GM12878 (cell line): ENCODE measurements at regions not wholly inside any gene's neighbourhood (a gene's known extent, or its start where the extent isn't known, plus 50 kb on each side); places are given as distances from the start of the nearest gene placed in this dataset.

Experiments used
- MXI1 ChIP-seq: fragments of 150-350 bp; IDR thresholded peaks from 2 replicates; pipeline ENCODE4 v1.6.1; 2011; ENCODE audit warnings: low read depth, mild to moderate bottlenecking, inconsistent platforms, low read length, improper control_type of control experiment
- POLR2A ChIP-seq: IDR thresholded peaks from 2 replicates; pipeline ENCODE4 v1.6.1; 2011; ENCODE audit warnings: low read depth, mild to moderate bottlenecking, low read length
- RAD21 ChIP-seq: IDR thresholded peaks from 2 replicates; pipeline ENCODE4 v1.6.1; 2011; ENCODE audit warnings: mild to moderate bottlenecking, low read depth, low read length, moderate library complexity; ENCODE audit not compliant: insufficient read depth
- TF ChIP-seq, protein P1 (sequence below): IDR thresholded peaks from 2 replicates; pipeline ENCODE4 v1.6.1; 2011; ENCODE audit warnings: low read depth, mild to moderate bottlenecking, low read length, moderate library complexity, borderline replicate concordance; ENCODE audit errors: extremely low read depth
- TF ChIP-seq, protein P2 (sequence below), 3 experiments: IDR thresholded peaks in 2 of 3; conservative IDR thresholded peaks in 1 of 3; 2 replicates each; pipeline ENCODE4 v1.5.1; 2011; ENCODE audit warnings: low read depth in 3 of 3, low read length in 3 of 3, mild to moderate bottlenecking in 3 of 3, control low read depth in 2 of 3, moderate library complexity in 2 of 3, inconsistent platforms in 1 of 3, mixed read lengths in 1 of 3; ENCODE audit not compliant: control insufficient read depth in 2 of 3, insufficient read depth in 1 of 3; ENCODE audit errors: extremely low read depth in 1 of 3

DNA sequence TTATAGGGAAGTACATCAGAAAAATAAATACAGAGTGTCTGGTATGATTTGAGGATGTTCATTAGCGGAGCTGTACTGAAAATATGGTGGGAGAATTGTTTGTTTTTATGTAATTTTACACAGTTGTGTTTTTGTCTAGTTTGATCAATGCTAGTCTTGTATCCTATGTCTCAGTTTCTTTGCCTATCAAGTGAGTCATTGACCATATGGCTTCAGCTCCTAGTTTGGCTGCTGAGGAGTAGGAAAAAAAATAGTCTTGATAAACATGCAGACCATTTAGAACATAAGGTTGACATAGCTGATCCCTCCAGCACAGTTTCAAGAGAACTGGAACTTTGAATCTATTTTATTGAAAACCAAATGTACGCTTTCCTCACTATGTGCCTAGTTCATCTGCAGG, 1292.1 kb upstream of the FLRT2 start:
- TF ChIP-seq POLR2A (no peak), RAD21 (no peak), MXI1 (no peak)
- TF ChIP-seq, protein P1, sequence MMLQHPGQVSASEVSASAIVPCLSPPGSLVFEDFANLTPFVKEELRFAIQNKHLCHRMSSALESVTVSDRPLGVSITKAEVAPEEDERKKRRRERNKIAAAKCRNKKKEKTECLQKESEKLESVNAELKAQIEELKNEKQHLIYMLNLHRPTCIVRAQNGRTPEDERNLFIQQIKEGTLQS = no peak
- TF ChIP-seq, protein P2, sequence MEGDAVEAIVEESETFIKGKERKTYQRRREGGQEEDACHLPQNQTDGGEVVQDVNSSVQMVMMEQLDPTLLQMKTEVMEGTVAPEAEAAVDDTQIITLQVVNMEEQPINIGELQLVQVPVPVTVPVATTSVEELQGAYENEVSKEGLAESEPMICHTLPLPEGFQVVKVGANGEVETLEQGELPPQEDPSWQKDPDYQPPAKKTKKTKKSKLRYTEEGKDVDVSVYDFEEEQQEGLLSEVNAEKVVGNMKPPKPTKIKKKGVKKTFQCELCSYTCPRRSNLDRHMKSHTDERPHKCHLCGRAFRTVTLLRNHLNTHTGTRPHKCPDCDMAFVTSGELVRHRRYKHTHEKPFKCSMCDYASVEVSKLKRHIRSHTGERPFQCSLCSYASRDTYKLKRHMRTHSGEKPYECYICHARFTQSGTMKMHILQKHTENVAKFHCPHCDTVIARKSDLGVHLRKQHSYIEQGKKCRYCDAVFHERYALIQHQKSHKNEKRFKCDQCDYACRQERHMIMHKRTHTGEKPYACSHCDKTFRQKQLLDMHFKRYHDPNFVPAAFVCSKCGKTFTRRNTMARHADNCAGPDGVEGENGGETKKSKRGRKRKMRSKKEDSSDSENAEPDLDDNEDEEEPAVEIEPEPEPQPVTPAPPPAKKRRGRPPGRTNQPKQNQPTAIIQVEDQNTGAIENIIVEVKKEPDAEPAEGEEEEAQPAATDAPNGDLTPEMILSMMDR (IDR thresholded peaks at IDR 0.05 in 2 of 3, conservative IDR thresholded peaks at IDR 0.05 in 1 of 3; ENCODE audit: control insufficient read depth in 2 of 3, extremely low read depth in 1 of 3, insufficient read depth in 1 of 3, low read depth in 3 of 3, low read length in 3 of 3) = no peak
